Hepatocyte (in vitro differentiated cells): ENCODE measurements at regions not wholly inside any gene's neighbourhood (a gene's known extent, or its start where the extent isn't known, plus 50 kb on each side); places are given as distances from the start of the nearest gene placed in this dataset.
"Not testable (repeated sequence)": the region's sequence is repeated elsewhere in the genome, so short reads cannot be mapped to it uniquely, and the experiment has no call there.

Source experiments
- DNase-seq: peaks from one replicate; pipeline ENCODE4 v3.0.0-alpha.2; 2016; ENCODE audit warnings: low spot score
- H2AFZ ChIP-seq: fragments of 200-600 bp; sonication (generic); 2 replicates; pipeline ENCODE4 v1.6.0; 2016; ENCODE audit warnings: antibody characterized with exemption, mild to moderate bottlenecking
- H3K27ac ChIP-seq: fragments of 200-600 bp; sonication (generic); 2 replicates; pipeline ENCODE4 v1.5.1; 2016; ENCODE audit warnings: mild to moderate bottlenecking
- H3K27me3 ChIP-seq: fragments of 200-600 bp; sonication (generic); 2 replicates; pipeline ENCODE4 v1.6.1; 2016
- H3K36me3 ChIP-seq: fragments of 200-600 bp; sonication (generic); replicated peaks from 2 replicates; pipeline ENCODE4 v1.5.1; 2016; ENCODE audit warnings: low read depth; ENCODE audit not compliant: insufficient read depth
- H3K4me1 ChIP-seq: fragments of 200-600 bp; sonication (generic); 2 replicates; pipeline ENCODE4 v1.5.1; 2016; ENCODE audit warnings: mild to moderate bottlenecking, moderate library complexity; ENCODE audit not compliant: insufficient read depth
- H3K4me2 ChIP-seq: fragments of 200-600 bp; sonication (generic); 2 replicates; pipeline ENCODE4 v1.6.0; 2016
- H3K4me3 ChIP-seq: fragments of 200-600 bp; sonication (generic); 2 replicates; pipeline ENCODE4 v1.5.1; 2016; ENCODE audit warnings: mild to moderate bottlenecking
- H3K79me2 ChIP-seq: fragments of 200-600 bp; sonication (generic); 2 replicates; pipeline ENCODE4 v1.6.0; 2017; ENCODE audit warnings: mild to moderate bottlenecking
- H3K9me2 ChIP-seq: fragments of 200-600 bp; sonication (generic); replicated peaks from 2 replicates; pipeline ENCODE4 v1.6.0; 2017; ENCODE audit warnings: mild to moderate bottlenecking; ENCODE audit not compliant: insufficient read depth
- H3K9me3 ChIP-seq: fragments of 200-600 bp; sonication (generic); 2 replicates; pipeline ENCODE4 v1.5.1; 2016; ENCODE audit warnings: low read depth, mild to moderate bottlenecking
- H4K20me1 ChIP-seq: fragments of 200-600 bp; sonication (generic); 2 replicates; pipeline ENCODE4 v1.6.0; 2016; ENCODE audit warnings: mild to moderate bottlenecking; ENCODE audit not compliant: insufficient read depth, poor library complexity, severe bottlenecking
- WGBS: methylation state at CpG from one replicate; pipeline ENCODE4 v1.1.6; 2016; ENCODE audit warnings: low lambda C conversion rate; ENCODE audit errors: missing lambda C conversion rate; 5-methylcytosine and 5-hydroxymethylcytosine counted together

DNA sequence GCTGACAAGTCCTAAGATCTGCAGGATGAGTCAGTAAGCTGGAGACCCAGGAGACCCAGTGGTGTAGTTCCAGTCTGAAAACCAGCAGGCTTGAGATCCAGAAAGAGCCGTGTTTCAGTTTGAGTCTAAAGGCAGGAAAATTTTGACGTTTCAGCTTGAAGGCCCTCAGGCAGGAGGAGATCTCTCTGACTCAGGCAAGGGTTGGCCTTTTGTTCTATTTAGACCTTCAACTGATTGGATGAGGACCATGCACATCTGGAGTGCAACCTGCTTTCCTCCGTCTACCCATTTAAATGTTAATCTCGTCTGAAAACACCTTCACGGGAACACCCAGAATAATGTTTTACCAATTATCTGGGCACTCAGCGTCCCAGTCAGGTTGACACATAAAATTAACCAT, 69.5 kb downstream of the NPIPA7 start:
- not testable (repeated sequence) for H3K9me3 ChIP-seq, DNase-seq, H3K36me3 ChIP-seq, H3K4me3 ChIP-seq, H3K79me2 ChIP-seq, H3K27me3 ChIP-seq, H3K27ac ChIP-seq, H4K20me1 ChIP-seq, H2AFZ ChIP-seq, H3K4me1 ChIP-seq, H3K4me2 ChIP-seq, H3K9me2 ChIP-seq
- 81% methylated on average over 3 of the region's 6 CpGs for WGBS

DNA sequence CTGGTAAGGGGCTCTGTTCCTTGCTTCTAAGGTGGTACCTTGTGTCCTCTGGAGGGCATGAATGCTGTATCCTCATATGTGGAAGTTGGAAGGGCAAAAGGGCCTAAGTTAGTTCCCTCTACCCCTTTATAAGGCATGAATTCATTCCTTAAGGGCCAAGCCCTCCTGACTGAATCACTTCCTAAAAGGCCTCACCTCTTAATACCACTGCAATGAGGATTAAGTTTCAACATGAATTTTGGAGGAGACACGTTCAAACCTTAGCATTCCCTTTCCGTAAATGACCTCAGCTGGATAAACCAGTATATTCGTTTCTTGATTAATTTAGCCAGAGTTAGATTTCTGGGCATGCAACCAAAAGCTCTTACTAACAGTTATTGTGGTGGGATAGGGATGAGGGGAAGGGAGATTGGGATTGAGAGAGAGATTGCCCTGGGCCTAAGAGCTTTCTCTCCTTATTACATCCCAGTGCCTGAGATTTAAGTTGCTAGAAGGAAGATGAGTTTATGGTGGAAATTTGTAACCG, 70.8 kb downstream of the NPIPA7 start:
- H3K36me3 ChIP-seq, H3K27me3 ChIP-seq, H3K4me1 ChIP-seq, H3K27ac ChIP-seq, DNase-seq, H3K9me3 ChIP-seq, H3K9me2 ChIP-seq, H3K4me3 ChIP-seq, H3K4me2 ChIP-seq, H2AFZ ChIP-seq, H4K20me1 ChIP-seq, H3K79me2 ChIP-seq: not testable (repeated sequence)
- WGBS, result 69% methylated on average over 4 of the region's 4 CpGs

DNA sequence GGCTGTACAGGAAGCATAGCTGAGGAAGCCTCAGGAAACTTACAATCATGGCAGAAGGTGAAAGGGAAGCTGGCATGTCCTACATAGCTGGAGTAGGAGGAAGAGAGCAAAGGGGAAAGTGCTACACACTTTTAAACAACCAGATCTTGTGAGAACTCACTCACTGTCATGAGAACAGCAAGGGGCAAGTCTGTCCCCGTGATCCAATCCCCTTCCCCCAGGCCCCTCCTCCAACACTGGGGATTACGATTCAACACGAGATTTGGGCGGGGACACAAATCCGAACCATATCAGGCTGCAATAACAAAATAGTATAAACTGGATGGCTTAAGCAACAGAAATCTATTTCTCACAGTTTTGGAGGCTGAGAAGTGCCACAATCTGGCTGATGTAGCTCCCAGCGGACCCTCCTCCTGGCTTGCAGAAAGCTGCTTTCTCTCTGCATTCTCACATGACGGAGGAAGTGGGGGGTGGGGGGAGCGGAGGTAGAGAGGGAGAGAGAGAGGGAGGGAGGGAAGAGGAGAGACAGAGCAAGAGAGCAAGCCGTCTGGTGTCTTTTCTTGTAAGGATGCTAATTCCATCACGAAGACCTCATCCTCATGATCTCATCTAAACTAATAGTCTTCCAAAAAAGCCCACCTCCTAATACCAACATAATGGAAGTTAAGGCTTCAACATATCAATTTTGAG, 72.9 kb downstream of the NPIPA7 start:
- not testable (repeated sequence) for H3K27me3 ChIP-seq, H3K27ac ChIP-seq, H3K79me2 ChIP-seq, H3K9me2 ChIP-seq, H3K36me3 ChIP-seq, H3K4me1 ChIP-seq, DNase-seq, H3K4me2 ChIP-seq, H2AFZ ChIP-seq, H3K9me3 ChIP-seq, H3K4me3 ChIP-seq, H4K20me1 ChIP-seq
- 9% methylated on average over 5 of the region's 10 CpGs for WGBS

DNA sequence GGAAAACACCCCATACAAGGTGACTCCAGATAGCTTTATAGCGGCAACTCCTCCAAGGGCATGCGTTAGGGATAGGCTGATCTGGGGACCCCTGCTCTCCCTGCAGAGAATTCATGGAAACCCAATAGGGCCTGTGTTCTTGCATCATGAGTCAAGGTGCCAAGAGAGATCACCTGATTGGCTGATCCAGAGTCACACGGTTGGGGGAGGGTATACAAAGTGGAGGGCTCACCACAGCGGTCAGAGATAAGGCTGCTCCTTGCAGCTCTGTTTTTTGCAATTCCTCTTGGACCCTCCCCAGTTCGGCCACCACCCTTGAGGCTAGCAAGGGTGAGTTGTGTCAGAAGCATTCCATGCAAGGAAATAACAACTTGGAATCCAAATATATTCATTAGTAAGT, 79.6 kb downstream of the NPIPA7 start:
- not testable (repeated sequence) for H3K9me2 ChIP-seq, H2AFZ ChIP-seq, H3K4me3 ChIP-seq, H4K20me1 ChIP-seq, H3K4me1 ChIP-seq, H3K79me2 ChIP-seq, H3K36me3 ChIP-seq, H3K9me3 ChIP-seq, H3K27ac ChIP-seq, H3K27me3 ChIP-seq, H3K4me2 ChIP-seq, DNase-seq
- no CpG with 5 or more reads among the region's 5 CpGs for WGBS

DNA sequence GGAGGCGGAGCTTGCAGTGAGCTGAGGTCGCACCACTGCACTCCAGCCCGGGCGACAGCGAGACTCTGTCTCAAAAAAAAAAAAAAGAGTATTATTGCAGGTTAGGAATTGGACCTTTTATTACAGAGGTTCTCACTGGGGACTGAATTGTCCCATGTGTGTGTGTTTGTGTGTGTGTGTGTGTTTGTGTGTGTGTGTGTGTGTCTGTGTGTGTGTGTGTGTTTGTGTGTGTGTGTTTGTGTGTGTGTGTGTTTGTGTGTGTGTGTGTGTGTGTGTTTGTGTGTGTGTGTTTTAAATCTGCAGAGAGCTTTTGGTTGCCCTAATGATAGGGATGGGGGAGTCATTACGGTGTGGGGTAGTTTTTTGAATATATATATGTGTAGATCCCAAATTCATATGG, 84.9 kb downstream of the NPIPA7 start:
- H3K9me2 ChIP-seq, result not testable (repeated sequence)

DNA sequence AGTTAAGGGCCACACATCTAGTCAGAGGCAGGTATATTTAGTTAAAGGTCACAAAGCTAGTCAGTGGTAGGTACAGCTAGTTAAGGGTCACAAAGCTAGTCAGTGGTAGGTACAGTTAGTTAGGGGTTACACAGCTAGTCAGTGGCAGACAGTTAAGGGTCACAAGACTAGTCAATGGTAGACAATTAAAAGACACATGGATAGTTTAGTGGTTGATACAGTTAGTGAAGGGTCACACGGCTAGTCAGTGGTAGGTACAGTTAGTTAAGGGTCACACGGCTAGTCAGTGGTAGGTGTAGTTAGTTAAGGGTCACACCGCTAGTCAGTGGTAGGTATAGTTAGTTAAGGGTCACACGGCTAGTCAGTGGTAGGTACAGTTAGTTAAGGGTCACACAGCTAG, 110.0 kb downstream of the NPIPA7 start:
- H3K27ac ChIP-seq, result not testable (repeated sequence)

More for the DNA sequence above, 84.9 kb downstream of the NPIPA7 start:
- H3K36me3 ChIP-seq, H4K20me1 ChIP-seq, H3K4me1 ChIP-seq, H3K9me3 ChIP-seq, H3K79me2 ChIP-seq, H3K4me3 ChIP-seq, H3K27me3 ChIP-seq, H3K27ac ChIP-seq, H3K4me2 ChIP-seq, DNase-seq, H2AFZ ChIP-seq: not testable (repeated sequence)
- WGBS, result no CpG with 5 or more reads among the region's 6 CpGs

DNA sequence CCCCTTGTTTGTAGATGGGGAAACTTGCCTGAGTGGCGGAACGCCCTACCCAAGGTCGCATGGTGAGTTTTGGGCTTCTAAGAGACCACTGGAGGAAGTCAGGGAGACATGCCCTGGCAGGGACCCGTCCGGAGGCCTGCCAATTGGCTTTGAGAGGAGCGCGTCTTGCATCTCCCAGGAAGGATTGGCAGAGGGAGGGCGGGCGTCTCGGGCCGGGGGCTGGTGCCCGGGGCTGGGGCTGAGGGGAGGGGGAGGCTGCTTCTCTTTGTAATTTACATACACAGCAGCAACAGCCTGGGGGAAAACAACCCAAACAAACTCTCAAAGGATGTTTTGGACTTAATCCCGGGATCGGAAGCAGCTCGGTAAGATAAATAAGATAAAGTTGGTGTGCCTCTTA, 110.5 kb downstream of the NPIPA7 start:
- WGBS, result no CpG with 5 or more reads among the region's 15 CpGs
- H3K27ac ChIP-seq, H3K4me3 ChIP-seq, H2AFZ ChIP-seq, H4K20me1 ChIP-seq, DNase-seq, H3K9me2 ChIP-seq, H3K36me3 ChIP-seq, H3K79me2 ChIP-seq, H3K27me3 ChIP-seq, H3K9me3 ChIP-seq, H3K4me2 ChIP-seq, H3K4me1 ChIP-seq: not testable (repeated sequence)

More for the DNA sequence above, 110.0 kb downstream of the NPIPA7 start:
- H2AFZ ChIP-seq, H3K4me2 ChIP-seq, H3K36me3 ChIP-seq, DNase-seq, H3K9me2 ChIP-seq, H3K27me3 ChIP-seq, H3K79me2 ChIP-seq, H3K4me3 ChIP-seq, H4K20me1 ChIP-seq, H3K4me1 ChIP-seq, H3K9me3 ChIP-seq: not testable (repeated sequence)
- 94% methylated on average over 4 of the region's 4 CpGs for WGBS

DNA sequence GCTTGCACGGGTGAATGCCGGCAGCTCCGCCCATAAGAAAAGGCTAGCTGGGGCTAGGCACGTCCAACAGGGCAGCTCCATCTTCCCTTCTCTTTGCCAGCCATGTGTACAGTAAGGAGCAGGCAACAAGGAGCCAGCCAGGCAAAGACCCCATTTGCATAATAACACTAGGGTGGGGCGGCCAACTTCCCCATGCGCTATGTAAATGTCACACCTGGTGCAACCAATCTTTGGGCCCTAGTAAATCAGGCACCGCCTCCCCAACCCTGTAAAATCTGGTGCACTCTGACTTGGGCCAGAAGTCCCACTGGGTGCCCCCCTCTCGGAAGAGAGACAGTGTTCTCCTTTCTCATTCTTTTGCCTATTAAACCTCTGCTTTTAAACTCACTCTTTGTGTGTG, 115.2 kb downstream of the NPIPA7 start:
- H3K27me3 ChIP-seq, H3K4me3 ChIP-seq, H3K36me3 ChIP-seq, H3K4me1 ChIP-seq, H3K4me2 ChIP-seq, DNase-seq, H3K9me2 ChIP-seq, H2AFZ ChIP-seq, H3K27ac ChIP-seq, H4K20me1 ChIP-seq, H3K9me3 ChIP-seq, H3K79me2 ChIP-seq: not testable (repeated sequence)
- no CpG with 5 or more reads among the region's 8 CpGs for WGBS

DNA sequence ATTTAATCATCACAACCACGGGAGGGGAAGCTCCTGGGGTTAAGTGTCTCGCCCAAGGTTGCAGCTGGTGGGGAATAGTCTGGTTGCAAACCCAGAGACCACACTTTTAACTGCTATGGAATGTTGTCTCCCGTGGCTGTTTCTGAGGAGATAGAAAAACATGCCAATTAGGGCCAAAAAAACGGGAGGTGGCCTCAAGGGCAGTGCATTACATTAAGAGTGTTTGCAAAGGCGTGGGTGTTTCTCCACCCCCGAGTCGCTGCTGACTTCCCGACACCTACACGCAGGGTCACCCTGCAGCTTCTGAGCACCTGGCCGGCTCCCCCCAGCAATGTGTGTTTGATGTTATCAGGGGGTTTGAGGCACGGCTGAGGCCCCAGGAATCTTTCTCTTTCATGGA, 116.1 kb downstream of the NPIPA7 start:
- not testable (repeated sequence) for H4K20me1 ChIP-seq, H3K27me3 ChIP-seq, H3K27ac ChIP-seq, H3K4me1 ChIP-seq, DNase-seq, H3K9me3 ChIP-seq, H3K4me2 ChIP-seq, H3K4me3 ChIP-seq, H3K36me3 ChIP-seq, H3K79me2 ChIP-seq, H2AFZ ChIP-seq, H3K9me2 ChIP-seq
- WGBS, result 0% methylated on average over 2 of the region's 11 CpGs
